HCT116 (cell line): ENCODE measurements at regions not wholly inside any gene's neighbourhood (a gene's known extent, or its start where the extent isn't known, plus 50 kb on each side); places are given as distances from the start of the nearest gene placed in this dataset.

Source experiments
- ATAC-seq: fragments of 200-7000 bp; cut with Tn5 transposase; 2 replicates; pipeline ENCODE4 v1.9.1; 2020; ENCODE audit warnings: mild to moderate bottlenecking, moderate library complexity
- BruUV-seq: library from RNA; stranded (reverse); fragments of 400-500 nt; replicated peaks from 2 replicates; lab custom pipeline; 2021; lab: Mats Ljungman, UMichigan
- CTCF ChIA-PET: fragments of 300-600 bp; sonication (Branson Sonifier 250); formaldehyde crosslinking; loops from one replicate; lab custom pipeline; 2021; ENCODE audit warnings: antibody characterized with exemption; lab: Charles Lee
- POLR2A ChIA-PET: fragments of 300-600, 350-600 bp; sonication (Branson Sonifier 250); formaldehyde crosslinking; loops from one replicate; lab custom pipeline; 2021; ENCODE audit warnings: antibody characterized with exemption; lab: Charles Lee
- RAD21 ChIA-PET, 2 experiments: fragments of 300-600 bp; sonication (Branson Sonifier 250); formaldehyde crosslinking; loops; one replicate each; lab custom pipeline; 2023; ENCODE audit warnings: low total read pairs in 2 of 2; ENCODE audit not compliant: uncharacterized antibody in 2 of 2, unreplicated experiment in 2 of 2, low non-redundant PET in 1 of 2; lab: Charles Lee
- DNase-seq: peaks from one replicate; pipeline ENCODE4 v3.0.0-alpha.2; 2010; ENCODE audit warnings: low read depth, low spot score
- H2AFZ ChIP-seq: fragments of 200-600 bp; shearing (Covaris generic), sonication (generic); 2 replicates; pipeline ENCODE4 v1.6.1; 2017; ENCODE audit warnings: low read depth, mixed run types, mixed read lengths, antibody characterized with exemption, low read length; ENCODE audit not compliant: poor library complexity, severe bottlenecking
- H3K27ac ChIP-seq: 2 replicates; pipeline ENCODE4 v1.5.1; 2012; ENCODE audit warnings: low read depth, low read length
- H3K27me3 ChIP-seq: fragments of 200-600 bp; sonication (generic); 2 replicates; pipeline ENCODE4 v1.6.1; 2016; ENCODE audit warnings: mixed run types, low read length, mixed read lengths; ENCODE audit not compliant: insufficient read depth
- H3K36me3 ChIP-seq, 2 experiments: fragments of 200-500 bp in 1 of 2; fragments of 200-600 bp in 1 of 2; sonication (Bioruptor generic) in 1 of 2; sonication (generic) in 1 of 2; 2 replicates each; pipeline versions ENCODE4 v1.5.1 to v1.6.1; 2014 to 2016; ENCODE audit warnings: low read length in 2 of 2, inconsistent platforms in 1 of 2, mixed read lengths in 1 of 2, mixed run types in 1 of 2; ENCODE audit not compliant: insufficient read depth in 2 of 2, control insufficient read depth in 1 of 2
- H3K4me1 ChIP-seq, 2 experiments: fragments of 200-600 bp in 1 of 2; sonication (generic) in 1 of 2; 2 replicates each; pipeline versions ENCODE4 v1.5.1 to v1.6.1; 2012 to 2017; ENCODE audit warnings: low read length in 2 of 2, inconsistent platforms in 1 of 2, mild to moderate bottlenecking in 1 of 2, mixed read lengths in 1 of 2, mixed run types in 1 of 2, moderate library complexity in 1 of 2; ENCODE audit not compliant: insufficient read depth in 2 of 2, control insufficient read depth in 1 of 2
- H3K4me2 ChIP-seq: fragments of 200-600 bp; sonication (generic); 2 replicates; pipeline ENCODE4 v1.6.1; 2017; ENCODE audit warnings: mixed run types, low read length, mixed read lengths
- H3K4me3 ChIP-seq, 2 experiments: fragments of 200-600 bp in 1 of 2; sonication (generic) in 1 of 2; replicated peaks in 1 of 2; 2 replicates each; pipeline ENCODE4 v1.5.1; 2011 to 2016; ENCODE audit warnings: low read length in 2 of 2, control low read depth in 1 of 2, low read depth in 1 of 2, mild to moderate bottlenecking in 1 of 2, mixed read lengths in 1 of 2, mixed run types in 1 of 2
- H3K79me2 ChIP-seq: fragments of 200-600 bp; sonication (generic); 2 replicates; pipeline ENCODE4 v1.6.1; 2017; ENCODE audit warnings: mild to moderate bottlenecking, mixed run types, low read length, moderate library complexity, mixed read lengths; ENCODE audit not compliant: insufficient read depth
- H3K9ac ChIP-seq: fragments of 200-600 bp; sonication (generic); 2 replicates; pipeline ENCODE4 v1.6.1; 2016; ENCODE audit warnings: low read length, mixed read lengths
- H3K9me2 ChIP-seq: fragments of 200-600 bp; sonication (generic), shearing (Covaris generic); 2 replicates; pipeline ENCODE4 v1.6.1; 2017; ENCODE audit warnings: mixed run types, mild to moderate bottlenecking, moderate library complexity; ENCODE audit not compliant: insufficient read depth
- H3K9me3 ChIP-seq, 2 experiments: fragments of 200-500 bp in 1 of 2; fragments of 200-600 bp in 1 of 2; sonication (Bioruptor generic) in 1 of 2; sonication (generic) in 1 of 2; 2 replicates each; pipeline ENCODE4 v1.6.1; 2014 to 2017; ENCODE audit warnings: low read length in 2 of 2, mixed read lengths in 2 of 2, inconsistent platforms in 1 of 2, low read depth in 1 of 2, mild to moderate bottlenecking in 1 of 2, mixed run types in 1 of 2, moderate library complexity in 1 of 2; ENCODE audit not compliant: control insufficient read depth in 1 of 2, insufficient read depth in 1 of 2
- H4K20me1 ChIP-seq: fragments of 200-600 bp; sonication (generic), shearing (Covaris generic); 2 replicates; pipeline ENCODE4 v1.6.1; 2017; ENCODE audit warnings: mixed run types, mild to moderate bottlenecking, moderate library complexity; ENCODE audit not compliant: insufficient read depth
- CEBPB ChIP-seq: IDR thresholded peaks from 2 replicates; pipeline ENCODE4 v1.6.1; 2012; ENCODE audit warnings: low read depth
- CTCF ChIP-seq, 3 experiments: fragments of 200-600 bp in 1 of 3; sonication (generic) in 1 of 3; IDR thresholded peaks in 2 of 3; conservative IDR thresholded peaks in 1 of 3; 2 replicates each; pipeline ENCODE4 v1.5.1; 2012 to 2017; ENCODE audit warnings: low read depth in 2 of 3, low read length in 2 of 3, antibody characterized with exemption in 1 of 3, borderline replicate concordance in 1 of 3, control low read depth in 1 of 3, mild to moderate bottlenecking in 1 of 3, mixed read lengths in 1 of 3, mixed run types in 1 of 3, moderate library complexity in 1 of 3; ENCODE audit not compliant: insufficient read depth in 1 of 3
- FOSL1 ChIP-seq: IDR thresholded peaks from 2 replicates; pipeline ENCODE4 v1.6.1; 2012; ENCODE audit warnings: low read depth
- JUND ChIP-seq: IDR thresholded peaks from 2 replicates; pipeline ENCODE4 v1.6.1; 2012
- MAX ChIP-seq: IDR thresholded peaks from 2 replicates; pipeline ENCODE4 v1.6.1; 2012
- POLR2A ChIP-seq: IDR thresholded peaks from 2 replicates; pipeline ENCODE4 v1.7.0; 2011; ENCODE audit warnings: borderline replicate concordance; ENCODE audit not compliant: insufficient read depth, insufficient read length; ENCODE audit errors: extremely low read depth
- RAD21 ChIP-seq: IDR thresholded peaks from 2 replicates; pipeline ENCODE4 v1.6.1; 2012; ENCODE audit warnings: low read depth, mild to moderate bottlenecking
- SP1 ChIP-seq: IDR thresholded peaks from 2 replicates; pipeline ENCODE4 v1.6.1; 2012; ENCODE audit warnings: low read depth
- ZFX ChIP-seq: fragments of 450-650 bp; IDR thresholded peaks from 2 replicates; pipeline ENCODE4 v1.6.1; 2017
- intact Hi-C: fragments of 100-400 bp; cut with micrococcal nuclease; formaldehyde crosslinking; loops from 2 replicates; pipeline ENCODE4 v1.10.0; 2022

GRCh38 chr4:141530627-141531026, 105.8 kb upstream of the IL15 start:
- Histone ChIP-seq H3K4me1 (no peaks in the 10 kb centered on the region), H3K27ac (no peak overlapping the region), H3K9ac (no peak overlapping the region), H3K4me3 (no peak overlapping the region)
- ATAC-seq, result no peak
- RAD21 ChIA-PET, result no interaction called here
- TF ChIP-seq FOSL1 (no peak), POLR2A (no peak), CEBPB (no peak), RAD21 (no peak)
- TF ChIP-seq, all 23 proteins: peak for 0
- ChIA-PET CTCF (no interaction called here), POLR2A (no interaction called here)
- Histone ChIP-seq H3K9me3 (no peaks in the 10 kb centered on the region), H3K79me2 (no peaks in the 10 kb centered on the region), H3K36me3 (no peaks in the 10 kb centered on the region), H3K9me2 (no peaks in the 10 kb centered on the region), H2AFZ (no peak overlapping the region), H4K20me1 (no peaks in the 10 kb centered on the region), H3K4me2 (no peak overlapping the region), H3K27me3 (no peaks in the 10 kb centered on the region)
- DNase-seq, result no peak
- intact Hi-C loops, result no loop called here
- BruUV-seq, result no TSS peak

GRCh38 chr4:141534985-141535384, 101.4 kb upstream of the IL15 start:
- RAD21 ChIA-PET, result no interaction called here
- no peak overlapping the region for H3K4me3 ChIP-seq
- H4K20me1 ChIP-seq, result no peaks in the 10 kb centered on the region
- no peak for ATAC-seq
- no TSS peak for BruUV-seq
- H3K79me2 ChIP-seq, result no peaks in the 10 kb centered on the region
- H3K27ac ChIP-seq, result no peak overlapping the region
- H3K9me2 ChIP-seq, result no peaks in the 10 kb centered on the region
- H3K9me3 ChIP-seq, result peaks cover 0 to 7% of the 10 kb centered on the region in 2 experiments; a peak in 1 of 4 replicates
- H3K27me3 ChIP-seq, result no peaks in the 10 kb centered on the region
- no peak for DNase-seq
- no peak overlapping the region for H3K9ac ChIP-seq
- H3K4me2 ChIP-seq, result no peak overlapping the region
- POLR2A ChIA-PET, result no interaction called here
- H3K36me3 ChIP-seq, result no peaks in the 10 kb centered on the region; a peak in 1 of 4 replicates
- CTCF ChIA-PET, result no interaction called here
- no peak overlapping the region for H2AFZ ChIP-seq
- H3K4me1 ChIP-seq, result no peaks in the 10 kb centered on the region
- TF ChIP-seq CTCF (IDR thresholded peaks at IDR 0.05 in 2 of 3, conservative IDR thresholded peaks at IDR 0.05 in 1 of 3; ENCODE audit: borderline replicate concordance in 1 of 3, insufficient read depth in 1 of 3, low read depth in 2 of 3, low read length in 2 of 3) (no peak), SP1 (no peak), MAX (no peak), RAD21 (no peak), ZFX (no peak), JUND (no peak), CEBPB (no peak)
- intact Hi-C loops, result no loop called here
